ENCODE measurements at regions not wholly inside any gene's neighbourhood (a gene's known extent, or its start where the extent isn't known, plus 50 kb on each side); places are given as distances from the start of the nearest gene placed in this dataset.
"Not testable (repeated sequence)": the region's sequence is repeated elsewhere in the genome, so short reads cannot be mapped to it uniquely, and the experiment has no call there.

- Mint-ChIP-seq H3K4me1 (no peaks in the 10 kb centered on the region), H3K9me3 (peaks cover 2 to 9% (median 5%) of the 10 kb centered on the region in 6 donors), H3K36me3 (peaks cover 0 to 4% (median 0%) of the 10 kb centered on the region in 3 donors), H3K27me3 (ENCODE audit: low read depth in 3 of 3) (peaks cover 0 to 1% (median 0%) of the 10 kb centered on the region in 3 donors), H3K4me3 (no peak overlapping the region), H3K27ac (no peak overlapping the region)
- no peak for DNase-seq
Observed at GRCh38 chr6:121890307-121890910, 455.0 kb downstream of the GJA1 start.

GRCh38 chr6:121895731-121896130 lies 460.3 kb downstream of the GJA1 start:
- DNase-seq; H3K9me3 Mint-ChIP-seq; H3K4me1 Mint-ChIP-seq; H3K27ac Mint-ChIP-seq; H3K4me3 Mint-ChIP-seq; H3K27me3 Mint-ChIP-seq (ENCODE audit: low read depth in 3 of 3); H3K36me3 Mint-ChIP-seq: not testable (repeated sequence)

- H3K4me3 Mint-ChIP-seq: no peak overlapping the region
Observed at GRCh38 chr6:121896363-121896762, 460.9 kb downstream of the GJA1 start.

GRCh38 chr6:121896771-121897170 lies 461.3 kb downstream of the GJA1 start:
- H3K27ac Mint-ChIP-seq: no peak overlapping the region
- peaks cover 0 to 10% (median 0%) of the 10 kb centered on the region in 6 donors for H3K9me3 Mint-ChIP-seq
- no peaks in the 10 kb centered on the region for H3K36me3 Mint-ChIP-seq
- no peaks in the 10 kb centered on the region for H3K4me1 Mint-ChIP-seq
- DNase-seq: no peak
- H3K4me3 Mint-ChIP-seq: no peak overlapping the region
- peaks cover 0 to 4% (median 2%) of the 10 kb centered on the region in 3 donors for H3K27me3 Mint-ChIP-seq (ENCODE audit: low read depth in 3 of 3)

More at GRCh38 chr6:121896363-121896762, 460.9 kb downstream of the GJA1 start:
- Mint-ChIP-seq H3K27me3 (ENCODE audit: low read depth in 3 of 3) (peaks cover 0 to 4% (median 2%) of the 10 kb centered on the region in 3 donors), H3K36me3 (no peaks in the 10 kb centered on the region), H3K27ac (no peak overlapping the region), H3K9me3 (peaks cover 0 to 10% (median 0%) of the 10 kb centered on the region in 6 donors), H3K4me1 (no peaks in the 10 kb centered on the region)
- no peak for DNase-seq

- H3K27me3 Mint-ChIP-seq (ENCODE audit: low read depth in 3 of 3): peaks cover 0 to 4% (median 2%) of the 10 kb centered on the region in 3 donors
- no peaks in the 10 kb centered on the region for H3K36me3 Mint-ChIP-seq
- no peaks in the 10 kb centered on the region for H3K4me1 Mint-ChIP-seq
- no peak for DNase-seq
- no peak overlapping the region for H3K27ac Mint-ChIP-seq
- H3K4me3 Mint-ChIP-seq: no peak overlapping the region
- peaks cover 0 to 10% (median 0%) of the 10 kb centered on the region in 6 donors for H3K9me3 Mint-ChIP-seq
Observed at GRCh38 chr6:121897337-121897760, 461.9 kb downstream of the GJA1 start.

- no peak for DNase-seq
- Mint-ChIP-seq H3K36me3 (no peaks in the 10 kb centered on the region), H3K27me3 (ENCODE audit: low read depth in 3 of 3) (peaks cover 0 to 3% (median 2%) of the 10 kb centered on the region in 3 donors), H3K4me1 (no peaks in the 10 kb centered on the region), H3K27ac (no peak overlapping the region), H3K4me3 (no peak overlapping the region), H3K9me3 (peaks cover 0 to 10% (median 3%) of the 10 kb centered on the region in 6 donors)
Observed at GRCh38 chr6:121901432-121901831, 466.0 kb downstream of the GJA1 start.

GRCh38 chr6:121904559-121904958 lies 469.1 kb downstream of the GJA1 start:
- Mint-ChIP-seq H3K36me3 (no peaks in the 10 kb centered on the region), H3K4me1 (no peaks in the 10 kb centered on the region), H3K27me3 (ENCODE audit: low read depth in 3 of 3) (peaks cover 0 to 2% (median 0%) of the 10 kb centered on the region in 3 donors), H3K9me3 (peaks cover 2 to 15% (median 10%) of the 10 kb centered on the region in 6 donors), H3K27ac (no peak overlapping the region), H3K4me3 (no peak overlapping the region)
- no peak for DNase-seq

- Mint-ChIP-seq H3K9me3 (peaks cover 1 to 34% (median 12%) of the 10 kb centered on the region in 6 donors), H3K4me1 (no peaks in the 10 kb centered on the region)
Observed at GRCh38 chr6:121912905-121913304, 477.5 kb downstream of the GJA1 start.

GRCh38 chr6:121917263-121917829 lies 481.9 kb downstream of the GJA1 start:
- no peak overlapping the region for H3K4me3 Mint-ChIP-seq
- DNase-seq: no peak
- no peaks in the 10 kb centered on the region for H3K36me3 Mint-ChIP-seq
- no peak overlapping the region for H3K27ac Mint-ChIP-seq
- no peaks in the 10 kb centered on the region for H3K4me1 Mint-ChIP-seq
- peaks cover 0 to 2% (median 0%) of the 10 kb centered on the region in 3 donors for H3K27me3 Mint-ChIP-seq (ENCODE audit: low read depth in 3 of 3)
- H3K9me3 Mint-ChIP-seq: peaks cover 1 to 20% (median 4%) of the 10 kb centered on the region in 6 donors

More at GRCh38 chr6:121912905-121913304, 477.5 kb downstream of the GJA1 start:
- no peak for DNase-seq
- H3K4me3 Mint-ChIP-seq: no peak overlapping the region
- no peak overlapping the region for H3K27ac Mint-ChIP-seq
- no peaks in the 10 kb centered on the region for H3K36me3 Mint-ChIP-seq
- H3K27me3 Mint-ChIP-seq (ENCODE audit: low read depth in 3 of 3): no peaks in the 10 kb centered on the region

GRCh38 chr6:121917834-121918559 lies 481.5 kb upstream of the HSF2 start:
- H3K4me3 Mint-ChIP-seq: no peak overlapping the region
- DNase-seq: no peak
- H3K36me3 Mint-ChIP-seq: no peaks in the 10 kb centered on the region
- H3K27ac Mint-ChIP-seq: no peak overlapping the region
- H3K4me1 Mint-ChIP-seq: no peaks in the 10 kb centered on the region
- H3K9me3 Mint-ChIP-seq: peaks cover 1 to 24% (median 5%) of the 10 kb centered on the region in 6 donors
- H3K27me3 Mint-ChIP-seq (ENCODE audit: low read depth in 3 of 3): peaks cover 0 to 2% (median 0%) of the 10 kb centered on the region in 3 donors

- Mint-ChIP-seq H3K27me3 (ENCODE audit: low read depth in 3 of 3) (peaks cover 0 to 2% (median 0%) of the 10 kb centered on the region in 3 donors), H3K4me1 (no peaks in the 10 kb centered on the region), H3K9me3 (peaks cover 1 to 14% (median 7%) of the 10 kb centered on the region in 6 donors), H3K36me3 (no peaks in the 10 kb centered on the region), H3K4me3 (no peak overlapping the region), H3K27ac (no peak overlapping the region)
- DNase-seq: no peak
Observed at GRCh38 chr6:121920616-121921015, 478.8 kb upstream of the HSF2 start.

GRCh38 chr6:121925024-121925423 lies 474.4 kb upstream of the HSF2 start:
- no peak for DNase-seq
- no peak overlapping the region for H3K4me3 Mint-ChIP-seq
- H3K4me1 Mint-ChIP-seq: no peaks in the 10 kb centered on the region
- no peak overlapping the region for H3K27ac Mint-ChIP-seq
- H3K9me3 Mint-ChIP-seq: peaks cover 0 to 24% (median 8%) of the 10 kb centered on the region in 6 donors
- H3K27me3 Mint-ChIP-seq (ENCODE audit: low read depth in 3 of 3): peaks cover 0 to 2% (median 0%) of the 10 kb centered on the region in 3 donors
- H3K36me3 Mint-ChIP-seq: no peaks in the 10 kb centered on the region

GRCh38 chr6:121925534-121926255 lies 473.8 kb upstream of the HSF2 start:
- peaks cover 0 to 2% (median 0%) of the 10 kb centered on the region in 3 donors for H3K27me3 Mint-ChIP-seq (ENCODE audit: low read depth in 3 of 3)
- peaks cover 0 to 28% (median 6%) of the 10 kb centered on the region in 6 donors for H3K9me3 Mint-ChIP-seq
- H3K4me3 Mint-ChIP-seq: no peak overlapping the region
- no peaks in the 10 kb centered on the region for H3K36me3 Mint-ChIP-seq
- no peak for DNase-seq
- no peaks in the 10 kb centered on the region for H3K4me1 Mint-ChIP-seq
- H3K27ac Mint-ChIP-seq: no peak overlapping the region

Data from immature natural killer cell (primary cell).